GM23338 (cell line): ENCODE measurements at regions not wholly inside any gene's neighbourhood (a gene's known extent, or its start where the extent isn't known, plus 50 kb on each side); places are given as distances from the start of the nearest gene placed in this dataset.

Experiments used
- ATAC-seq: fragments of 200-7000 bp; cut with Tn5 transposase; 3 replicates; pipeline ENCODE4 v1.9.1; 2020
- DNase-seq: peaks from one replicate; pipeline ENCODE4 v3.0.0-alpha.2; 2015; ENCODE audit warnings: low spot score
- H2AFZ ChIP-seq: fragments of 200-600 bp; sonication (generic); 2 replicates; pipeline ENCODE4 v1.8.0; 2016; ENCODE audit warnings: antibody characterized with exemption, mild to moderate bottlenecking, moderate library complexity
- H3F3A ChIP-seq: fragments of 200-600 bp; sonication (generic); replicated peaks from 2 replicates; pipeline ENCODE4 v1.8.0; 2017; ENCODE audit warnings: antibody characterized with exemption, mixed run types, low read depth
- H3K27ac ChIP-seq: fragments of 200-600 bp; sonication (generic); 2 replicates; pipeline ENCODE4 v1.6.1; 2016; ENCODE audit warnings: low read depth
- H3K27me3 ChIP-seq: fragments of 200-600 bp; sonication (generic); 2 replicates; pipeline ENCODE4 v1.8.0; 2016; ENCODE audit warnings: mild to moderate bottlenecking, mixed run types, moderate library complexity; ENCODE audit not compliant: insufficient read depth
- H3K36me3 ChIP-seq: fragments of 200-600 bp; sonication (generic); 2 replicates; pipeline ENCODE4 v1.8.0; 2016; ENCODE audit warnings: mild to moderate bottlenecking; ENCODE audit not compliant: insufficient read depth
- H3K4me1 ChIP-seq: fragments of 200-600 bp; sonication (generic); 2 replicates; pipeline ENCODE4 v1.8.0; 2016; ENCODE audit warnings: mild to moderate bottlenecking, moderate library complexity; ENCODE audit not compliant: insufficient read depth
- H3K4me2 ChIP-seq: fragments of 200-600 bp; sonication (generic); 2 replicates; pipeline ENCODE4 v1.7.1; 2017; ENCODE audit warnings: mixed run types
- H3K4me3 ChIP-seq: fragments of 200-600 bp; sonication (generic); 2 replicates; pipeline ENCODE4 v1.6.1; 2016; ENCODE audit warnings: mixed run types
- H3K79me2 ChIP-seq: fragments of 200-600 bp; sonication (generic); replicated peaks from 2 replicates; pipeline ENCODE4 v1.8.0; 2017; ENCODE audit warnings: mild to moderate bottlenecking; ENCODE audit not compliant: insufficient read depth
- H3K9me2 ChIP-seq: fragments of 200-600 bp; sonication (generic); 2 replicates; pipeline ENCODE4 v1.8.0; 2017; ENCODE audit not compliant: insufficient read depth
- H4K20me1 ChIP-seq: fragments of 200-600 bp; sonication (generic); replicated peaks from 2 replicates; pipeline ENCODE4 v1.8.0; 2017; ENCODE audit warnings: mild to moderate bottlenecking; ENCODE audit not compliant: insufficient read depth
- H3K27ac Mint-ChIP-seq: 2 replicates; pipeline ENCODE4 v1.8.0; 2020; ENCODE audit warnings: inconsistent platforms, mild to moderate bottlenecking, moderate library complexity, mixed read lengths
- H3K27me3 Mint-ChIP-seq: 3 replicates; pipeline ENCODE4 v1.8.0; 2022; ENCODE audit warnings: low read depth, mild to moderate bottlenecking, moderate library complexity, mixed read lengths, inconsistent platforms; ENCODE audit not compliant: insufficient read depth, poor library complexity
- H3K36me3 Mint-ChIP-seq: 3 replicates; pipeline ENCODE4 v1.8.0; 2021; ENCODE audit warnings: low read depth, mild to moderate bottlenecking, inconsistent platforms, moderate library complexity, mixed read lengths
- H3K4me1 Mint-ChIP-seq: 3 replicates; pipeline ENCODE4 v1.8.0; 2020; ENCODE audit warnings: mild to moderate bottlenecking, inconsistent platforms, mixed read lengths
- H3K4me3 Mint-ChIP-seq: 3 replicates; pipeline ENCODE4 v1.8.0; 2021; ENCODE audit warnings: moderate library complexity, mild to moderate bottlenecking, inconsistent platforms, mixed read lengths
- H3K9me3 Mint-ChIP-seq: 3 replicates; pipeline ENCODE4 v1.8.0; 2020; ENCODE audit warnings: moderate library complexity, mild to moderate bottlenecking, inconsistent platforms, mixed read lengths
- CREB1 ChIP-seq: fragments of 250-450 bp; sonication (Bioruptor Pico); IDR thresholded peaks from 2 replicates; pipeline ENCODE4 v1.5.0; 2020; ENCODE audit warnings: low read depth, mild to moderate bottlenecking, moderate library complexity
- CTCF ChIP-seq, 2 experiments: fragments of 200-600 bp in 1 of 2; sonication (generic) in 1 of 2; conservative IDR thresholded peaks; 2 replicates each; pipeline versions ENCODE4 v1.5.1 to v1.6.1; 2016 to 2017; ENCODE audit warnings: antibody characterized with exemption in 2 of 2, low read depth in 2 of 2, mild to moderate bottlenecking in 2 of 2, moderate library complexity in 1 of 2
- ETS1 ChIP-seq: IDR thresholded peaks from 2 replicates; pipeline ENCODE4 v1.6.1; 2016; ENCODE audit warnings: antibody characterized with exemption
- EZH2 ChIP-seq: fragments of 200-600 bp; sonication (generic); IDR thresholded peaks from one replicate; pipeline ENCODE4 v1.8.0; 2017; ENCODE audit warnings: antibody characterized with exemption, mild to moderate bottlenecking, low read depth; ENCODE audit not compliant: unreplicated experiment
- EZH2phosphoT487 ChIP-seq: fragments of 200-600 bp; sonication (generic); IDR thresholded peaks from one replicate; pipeline ENCODE4 v1.8.1; 2018; ENCODE audit warnings: antibody characterized with exemption; ENCODE audit not compliant: unreplicated experiment
- JUNB ChIP-seq: IDR thresholded peaks from one replicate; pipeline ENCODE4 v1.6.1; 2016; ENCODE audit warnings: antibody characterized with exemption; ENCODE audit not compliant: unreplicated experiment
- NANOG ChIP-seq: IDR thresholded peaks from 2 replicates; pipeline ENCODE4 v1.6.1; 2016; ENCODE audit warnings: antibody characterized with exemption, borderline replicate concordance
- POLR2AphosphoS5 ChIP-seq: IDR thresholded peaks from 2 replicates; pipeline ENCODE4 v1.6.1; 2016; ENCODE audit warnings: antibody characterized with exemption, low read depth
- REST ChIP-seq: IDR thresholded peaks from one replicate; pipeline ENCODE4 v1.6.1; 2018; ENCODE audit warnings: antibody characterized with exemption; ENCODE audit not compliant: unreplicated experiment
- STAT1 ChIP-seq: IDR thresholded peaks from one replicate; pipeline ENCODE4 v1.6.1; 2016; ENCODE audit warnings: antibody characterized with exemption; ENCODE audit not compliant: unreplicated experiment
- ZNF114 ChIP-seq: fragments of 250-450 bp; sonication (Bioruptor Pico); IDR thresholded peaks from 2 replicates; pipeline ENCODE4 v1.5.0; 2020; ENCODE audit warnings: mild to moderate bottlenecking, moderate library complexity
- ZNF331 ChIP-seq: fragments of 250-450 bp; sonication (Bioruptor Pico); IDR thresholded peaks from 2 replicates; pipeline ENCODE4 v1.5.0; 2020; ENCODE audit warnings: low read depth, mild to moderate bottlenecking, moderate library complexity
- ZNF462 ChIP-seq: fragments of 250-450 bp; sonication (Bioruptor Pico); IDR thresholded peaks from 2 replicates; pipeline ENCODE4 v1.5.0; 2020; ENCODE audit warnings: mild to moderate bottlenecking, moderate library complexity

GRCh38 chr10:80751940-80752339 is 214.2 kb downstream of the SH2D4B start:
- Histone ChIP-seq H3K4me3 (no peak overlapping the region), H3K36me3 (0 out of 2 replicates have a peak, but pooled peaks cover 3% of the 10 kb centered on the region), H3K4me2 (no peak overlapping the region), H4K20me1 (no peaks in the 10 kb centered on the region), H2AFZ (no peak overlapping the region), H3K4me1 (no peaks in the 10 kb centered on the region), H3K27ac (no peak overlapping the region), H3F3A (no peaks in the 10 kb centered on the region), H3K79me2 (no peaks in the 10 kb centered on the region), H3K9me2 (no peaks in the 10 kb centered on the region; the same call in none of the 2 replicates), H3K27me3 (no peaks in the 10 kb centered on the region)
- no peak overlapping the region for H3K4me3 Mint-ChIP-seq
- 0 out of 3 replicates have a peak, but pooled peaks cover 3% of the 10 kb centered on the region for H3K36me3 Mint-ChIP-seq
- peaks cover 10% of the 10 kb centered on the region; the same call in 2 of the 3 replicates for H3K4me1 Mint-ChIP-seq
- DNase-seq = no peak
- no peaks in the 10 kb centered on the region for H3K27me3 Mint-ChIP-seq
- no peak for ATAC-seq
- no peaks in the 10 kb centered on the region; the same call in 1 of the 3 replicates for H3K9me3 Mint-ChIP-seq
- TF ChIP-seq POLR2AphosphoS5 (no peak), REST (no peak), STAT1 (no peak), ZNF462 (CRISPR knock-in tag) (no peak), NANOG (no peak), EZH2 (no peak), CTCF (conservative IDR thresholded peaks at IDR 0.05; ENCODE audit: low read depth in 2 of 2) (no peak), ZNF331 (no peak), CREB1 (no peak), JUNB (no peak), EZH2phosphoT487 (no peak), ETS1 (no peak), ZNF114 (no peak)
- no peak overlapping the region for H3K27ac Mint-ChIP-seq
